ENCODE measurements at regions not wholly inside any gene's neighbourhood (a gene's known extent, or its start where the extent isn't known, plus 50 kb on each side); places are given as distances from the start of the nearest gene placed in this dataset.
A peak's percentile ranks its signal among the peaks of the same experiment; 100 is the strongest.
"Not testable (repeated sequence)": the region's sequence is repeated elsewhere in the genome, so short reads cannot be mapped to it uniquely, and the experiment has no call there.

DNA sequence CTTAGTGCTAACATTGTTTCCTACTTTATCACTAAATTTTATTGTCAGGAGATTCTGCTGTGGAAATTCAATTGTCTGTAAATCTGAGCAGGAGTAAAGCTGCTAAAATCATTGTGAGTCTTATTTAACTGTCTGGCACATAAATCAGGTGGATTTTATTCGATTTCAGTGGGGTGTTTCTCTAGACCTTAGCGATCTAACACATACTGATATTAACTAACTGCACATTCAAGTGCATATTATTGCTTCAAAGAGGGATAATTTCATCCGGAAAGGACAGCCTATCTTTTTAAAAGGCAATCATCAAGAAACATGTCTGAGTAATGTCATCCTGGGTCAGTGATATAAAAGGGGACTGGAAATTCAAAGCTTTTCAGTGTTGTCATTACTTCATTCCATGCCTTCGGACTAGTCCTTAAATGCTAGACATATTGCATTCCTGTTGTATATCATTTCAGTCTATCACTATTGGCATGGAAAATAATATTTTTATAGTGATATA, 388.7 kb downstream of the PCDH10 start:
- H3K56ac ChIP-seq (ENCODE audit: insufficient read length, low read depth, low read length): no peak overlapping the region
- H3K9me3 Mint-ChIP-seq: peaks cover 13 to 14% of the 10 kb centered on the region in 2 experiments
- peak overlapping the region; percentile 60 for H2BK20ac ChIP-seq (ENCODE audit: low read depth, low read length, poor library complexity, severe bottlenecking)
- no peak overlapping the region for H2BK12ac ChIP-seq (ENCODE audit: insufficient read length, low read depth, low read length)
- H2AK5ac ChIP-seq (ENCODE audit: insufficient read length, low read length): no peak overlapping the region
- DNase-seq: no peak
- no peak overlapping the region for H2BK5ac ChIP-seq (ENCODE audit: insufficient read length, low read length)
- no peaks in the 10 kb centered on the region for H3K27me3 Mint-ChIP-seq (ENCODE audit: low read depth)
- no peak overlapping the region for H3K27ac ChIP-seq (ENCODE audit: insufficient read length, low read depth, low read length)
- peak overlapping the region in 2 of 3 experiments; percentile 9 to 28; a peak in 4 of 7 replicates for H3K27ac Mint-ChIP-seq
- no peak overlapping the region for H3K4ac ChIP-seq (ENCODE audit: low read depth, low read length)
- TF ChIP-seq, protein P1, sequence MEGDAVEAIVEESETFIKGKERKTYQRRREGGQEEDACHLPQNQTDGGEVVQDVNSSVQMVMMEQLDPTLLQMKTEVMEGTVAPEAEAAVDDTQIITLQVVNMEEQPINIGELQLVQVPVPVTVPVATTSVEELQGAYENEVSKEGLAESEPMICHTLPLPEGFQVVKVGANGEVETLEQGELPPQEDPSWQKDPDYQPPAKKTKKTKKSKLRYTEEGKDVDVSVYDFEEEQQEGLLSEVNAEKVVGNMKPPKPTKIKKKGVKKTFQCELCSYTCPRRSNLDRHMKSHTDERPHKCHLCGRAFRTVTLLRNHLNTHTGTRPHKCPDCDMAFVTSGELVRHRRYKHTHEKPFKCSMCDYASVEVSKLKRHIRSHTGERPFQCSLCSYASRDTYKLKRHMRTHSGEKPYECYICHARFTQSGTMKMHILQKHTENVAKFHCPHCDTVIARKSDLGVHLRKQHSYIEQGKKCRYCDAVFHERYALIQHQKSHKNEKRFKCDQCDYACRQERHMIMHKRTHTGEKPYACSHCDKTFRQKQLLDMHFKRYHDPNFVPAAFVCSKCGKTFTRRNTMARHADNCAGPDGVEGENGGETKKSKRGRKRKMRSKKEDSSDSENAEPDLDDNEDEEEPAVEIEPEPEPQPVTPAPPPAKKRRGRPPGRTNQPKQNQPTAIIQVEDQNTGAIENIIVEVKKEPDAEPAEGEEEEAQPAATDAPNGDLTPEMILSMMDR (conservative IDR thresholded peaks at IDR 0.05): no peak
- H3K18ac ChIP-seq (ENCODE audit: insufficient read length, low read depth, low read length): no peak overlapping the region
- H4K91ac ChIP-seq (ENCODE audit: insufficient read length, low read depth, low read length): no peak overlapping the region
- no peak overlapping the region for H2BK15ac ChIP-seq (ENCODE audit: low read depth, low read length)
- no peaks in the 10 kb centered on the region for H3K79me2 ChIP-seq (ENCODE audit: insufficient read depth, low read length)
- no peaks in the 10 kb centered on the region for H3K9me3 ChIP-seq (ENCODE audit: control insufficient read depth, low read depth, low read length)
- no peak overlapping the region for H2AFZ ChIP-seq (ENCODE audit: low read length)
- no peak overlapping the region for H2BK120ac ChIP-seq (ENCODE audit: low read depth, low read length, poor library complexity, severe bottlenecking)
- peaks cover 4 to 16% (median 15%) of the 10 kb centered on the region in 3 experiments; a peak in 5 of 7 replicates for H3K36me3 Mint-ChIP-seq (ENCODE audit: insufficient read depth in 1 of 3, low read depth in 3 of 3)
- H3K4me2 ChIP-seq (ENCODE audit: insufficient read depth, insufficient read length, low read length): no peak overlapping the region
- H3K4me1 ChIP-seq (ENCODE audit: insufficient read depth, low read length): no peaks in the 10 kb centered on the region
- WGBS (ENCODE audit: extremely low coverage, insufficient read length, low lambda C conversion rate): no CpG with 5 or more reads among the region's 4 CpGs
- H3K4me1 Mint-ChIP-seq: peaks cover 9 to 14% of the 10 kb centered on the region in 2 experiments
- H3K23me2 ChIP-seq (ENCODE audit: insufficient read length, low read depth, low read length, poor library complexity, severe bottlenecking): no peaks in the 10 kb centered on the region
- H3K14ac ChIP-seq (ENCODE audit: insufficient read depth, low read length): no peak overlapping the region; the same call in 1 of the 2 replicates
- H3K9ac ChIP-seq (ENCODE audit: extremely low read depth, insufficient read length, low read length): no peak overlapping the region
- no peak overlapping the region for H4K5ac ChIP-seq (ENCODE audit: insufficient read length, low read depth, low read length)
- no peak overlapping the region for H4K8ac ChIP-seq (replicated peaks; ENCODE audit: insufficient read length, low read depth, low read length)
- H3K23ac ChIP-seq (ENCODE audit: insufficient read length, low read depth, low read length): no peak overlapping the region
- H3K79me1 ChIP-seq (ENCODE audit: insufficient read depth, low read depth, low read length, poor library complexity, severe bottlenecking): no peaks in the 10 kb centered on the region
- H4K20me1 ChIP-seq (ENCODE audit: control insufficient read depth, insufficient read depth, insufficient read length): no peaks in the 10 kb centered on the region
- H3K4me3 Mint-ChIP-seq: no peak overlapping the region
- no peaks in the 10 kb centered on the region for H3K27me3 ChIP-seq (ENCODE audit: insufficient read depth, low read length)
- no peak overlapping the region for H3T11ph ChIP-seq (ENCODE audit: low read length)

- Mint-ChIP-seq H3K9me3 (peaks cover 16 to 24% of the 10 kb centered on the region in 2 experiments), H3K4me1 (peaks cover 17 to 18% of the 10 kb centered on the region in 2 experiments), H3K27ac (0 out of 7 replicates have a peak overlapping the region, but pooled peaks of 1 of the 3 experiments have one; percentile 54), H3K36me3 (ENCODE audit: insufficient read depth in 1 of 3, low read depth in 3 of 3) (peaks cover 7 to 27% (median 14%) of the 10 kb centered on the region in 3 experiments; a peak in 6 of 7 replicates)
- H2BK15ac ChIP-seq (ENCODE audit: low read depth, low read length); H3K4me1 ChIP-seq (ENCODE audit: insufficient read depth, low read length); H2BK5ac ChIP-seq (ENCODE audit: insufficient read length, low read length); H3K14ac ChIP-seq (ENCODE audit: insufficient read depth, low read length); H3K9ac ChIP-seq (ENCODE audit: extremely low read depth, insufficient read length, low read length); H3K79me2 ChIP-seq (ENCODE audit: insufficient read depth, low read length); H3K23me2 ChIP-seq (ENCODE audit: insufficient read length, low read depth, low read length, poor library complexity, severe bottlenecking); H3K4me2 ChIP-seq (ENCODE audit: insufficient read depth, insufficient read length, low read length); H3K23ac ChIP-seq (ENCODE audit: insufficient read length, low read depth, low read length); H3T11ph ChIP-seq (ENCODE audit: low read length); H2BK120ac ChIP-seq (ENCODE audit: low read depth, low read length, poor library complexity, severe bottlenecking); H3K9me3 ChIP-seq (ENCODE audit: control insufficient read depth, low read depth, low read length); H3K56ac ChIP-seq (ENCODE audit: insufficient read length, low read depth, low read length); H4K20me1 ChIP-seq (ENCODE audit: control insufficient read depth, insufficient read depth, insufficient read length); H3K4ac ChIP-seq (ENCODE audit: low read depth, low read length); H4K8ac ChIP-seq (replicated peaks; ENCODE audit: insufficient read length, low read depth, low read length); DNase-seq; H2BK20ac ChIP-seq (ENCODE audit: low read depth, low read length, poor library complexity, severe bottlenecking); H4K91ac ChIP-seq (ENCODE audit: insufficient read length, low read depth, low read length); H3K79me1 ChIP-seq (ENCODE audit: insufficient read depth, low read depth, low read length, poor library complexity, severe bottlenecking); H2AK5ac ChIP-seq (ENCODE audit: insufficient read length, low read length); H3K27me3 ChIP-seq (ENCODE audit: insufficient read depth, low read length); H3K27ac ChIP-seq (ENCODE audit: insufficient read length, low read depth, low read length); H3K4me3 Mint-ChIP-seq; H3K18ac ChIP-seq (ENCODE audit: insufficient read length, low read depth, low read length); H2AFZ ChIP-seq (ENCODE audit: low read length); H4K5ac ChIP-seq (ENCODE audit: insufficient read length, low read depth, low read length); H2BK12ac ChIP-seq (ENCODE audit: insufficient read length, low read depth, low read length); H3K27me3 Mint-ChIP-seq (ENCODE audit: low read depth): not testable (repeated sequence)
- WGBS (ENCODE audit: extremely low coverage, insufficient read length, low lambda C conversion rate): no CpG with 5 or more reads among the region's 6 CpGs
These were observed 385.1 kb downstream of the PCDH10 start for GRCh38 chr4:133534224-133534623.

All from H9 (cell line).